Heart left ventricle (tissue), 13 donors: ENCODE measurements at regions not wholly inside any gene's neighbourhood (a gene's known extent, or its start where the extent isn't known, plus 50 kb on each side); places are given as distances from the start of the nearest gene placed in this dataset.

Experiments used
- CTCF ChIP-seq, 12 donors: fragments of 200-600 bp; sonication (generic) in 4 of 12; IDR thresholded peaks; one replicate each; pipeline versions ENCODE4 v1.5.0 to v1.8.0; 2018 to 2022; ENCODE audit warnings: antibody characterized with exemption in 12 of 12, mild to moderate bottlenecking in 5 of 12
- POLR2A ChIP-seq, 2 donors: fragments of 450-650 bp; IDR thresholded peaks; one replicate each; pipeline ENCODE4 v1.6.1; 2017; ENCODE audit warnings: antibody characterized with exemption in 2 of 2, mild to moderate bottlenecking in 2 of 2, moderate library complexity in 2 of 2
- donor health status: ischemic (EF 13 %, LVEDD 7.1; RV severe dilation, severe dysfunction).
- donor health status: DM: no; HTN: yes; CAD: no.
- donor health status: DM: no; HTN: no; CAD: no.
- donor health status: ischemic (EF 25% LVEDD 6.9; RV normal size, moderate dysfunction).
- donor health status: ischemic (EF 25% LVEDD 5.7; RV mildly dilated, moderate dysfunction).
- donor health status: ischemic (EF 35%, LVEDD 5.7; RV mildly dilated, moderate dysfunction).
- donor health status: nonischemic (EF 11% LVEDD 7.7; RV severe dilation, severe dysfunction).
- donor health status: DM: yes; HTN: yes; CAD: no.
- donor health status: PGD.
- donor health status: ischemic (EF 29% LVEDD 5.4; RV normal size, mild dysfunction).
- donor health status: nonischemic (EF 23%, LVEDD 6.1; RV moderate dilation, normal function).

- TF ChIP-seq CTCF (IDR thresholded peaks at IDR 0.05) (no peak), POLR2A (IDR thresholded peaks at IDR 0.05) (no peak)
Observed at GRCh38 chr9:3664044-3664443, 138.2 kb upstream of the RFX3 start.
